GM12878 (cell line): ENCODE measurements at regions not wholly inside any gene's neighbourhood (a gene's known extent, or its start where the extent isn't known, plus 50 kb on each side); places are given as distances from the start of the nearest gene placed in this dataset.

Source experiments
- ATAC-seq: fragments of 200-7000 bp; cut with Tn5 transposase; 3 replicates; pipeline ENCODE4 v1.9.1; 2020; ENCODE audit warnings: mild to moderate bottlenecking, moderate library complexity
- BruUV-seq: library from RNA; stranded (reverse); fragments of 400-500 nt; replicated peaks from 2 replicates; lab custom pipeline; 2021; lab: Mats Ljungman, UMichigan
- CTCF ChIA-PET: fragments of 300-600 bp; sonication (Branson Sonifier 250); formaldehyde crosslinking; extraction: SDS; loops from one replicate; lab custom pipeline; 2021; ENCODE audit warnings: inconsistent platforms; lab: Yijun Ruan, JAX
- POLR2A ChIA-PET: fragments of 350-600 bp; formaldehyde crosslinking; extraction: SDS; loops from one replicate; lab custom pipeline; 2021; ENCODE audit warnings: inconsistent platforms; lab: Charles Lee
- RAD21 ChIA-PET: fragments of 300-600 bp; sonication (Branson Sonifier 250); formaldehyde crosslinking; loops from one replicate; lab custom pipeline; 2023; ENCODE audit warnings: antibody characterized with exemption; ENCODE audit not compliant: unreplicated experiment; lab: Charles Lee
- SMC1A ChIA-PET: fragments of 300-600 bp; sonication (Branson Sonifier 250); formaldehyde crosslinking; loops from one replicate; lab custom pipeline; 2023; ENCODE audit not compliant: unreplicated experiment, uncharacterized antibody; lab: Charles Lee
- DNase-seq: peaks from one replicate; pipeline ENCODE4 v3.0.0-alpha.2; 2011; ENCODE audit warnings: low read depth, low spot score
- FAIRE-seq: peaks from 3 replicates; lab custom pipeline; 2011; peaks lifted over from hg19 to GRCh38; lab: Jason Lieb, UNC
- H2AFZ ChIP-seq: 2 replicates; pipeline ENCODE4 v1.6.0; 2011; ENCODE audit warnings: low read depth, low read length, control low read depth; ENCODE audit not compliant: control insufficient read depth
- H3K27ac ChIP-seq: 2 replicates; pipeline ENCODE4 v1.5.1; 2011; ENCODE audit warnings: control low read depth; ENCODE audit not compliant: control insufficient read depth, insufficient read depth
- H3K27me3 ChIP-seq, 2 experiments: replicated peaks in 1 of 2; 2 replicates each; pipeline versions ENCODE4 v1.6.0 to v1.6.1; 2011; ENCODE audit warnings: low read length in 1 of 2; ENCODE audit not compliant: control insufficient read depth in 2 of 2, insufficient read depth in 2 of 2
- H3K36me3 ChIP-seq, 2 experiments: 2 replicates each; pipeline ENCODE4 v1.5.1; 2011; ENCODE audit warnings: low read length in 1 of 2; ENCODE audit not compliant: control insufficient read depth in 2 of 2, insufficient read depth in 2 of 2
- H3K4me1 ChIP-seq: 2 replicates; pipeline ENCODE4 v1.6.1; 2011; ENCODE audit warnings: mild to moderate bottlenecking, low read length, moderate library complexity, mixed read lengths; ENCODE audit not compliant: control insufficient read depth, insufficient read depth
- H3K4me2 ChIP-seq: 2 replicates; pipeline ENCODE4 v1.6.0; 2011; ENCODE audit warnings: control low read depth; ENCODE audit not compliant: control insufficient read depth, insufficient read depth
- H3K4me3 ChIP-seq: fragments of 200-600 bp; sonication (generic); 2 replicates; pipeline ENCODE4 v1.5.1; 2016
- H3K79me2 ChIP-seq: 2 replicates; pipeline ENCODE4 v1.6.0; 2011; ENCODE audit warnings: low read length; ENCODE audit not compliant: control insufficient read depth, insufficient read depth
- H3K9ac ChIP-seq: 2 replicates; pipeline ENCODE4 v1.8.0; 2011; ENCODE audit warnings: low read length, control low read depth, mixed read lengths; ENCODE audit not compliant: control insufficient read depth, insufficient read depth
- H3K9me3 ChIP-seq: replicated peaks from 3 replicates; pipeline ENCODE4 v1.5.1; 2011; ENCODE audit warnings: mild to moderate bottlenecking, low read length; ENCODE audit not compliant: control insufficient read depth, insufficient read depth
- H4K20me1 ChIP-seq: 2 replicates; pipeline ENCODE4 v1.6.0; 2011; ENCODE audit not compliant: control insufficient read depth, insufficient read depth
- ATF7 ChIP-seq: fragments of 450-650 bp; IDR thresholded peaks from 2 replicates; pipeline ENCODE4 v1.6.1; 2016; ENCODE audit warnings: low read depth, mild to moderate bottlenecking
- CTCF ChIP-seq, 3 experiments: IDR thresholded peaks in 2 of 3; conservative IDR thresholded peaks in 1 of 3; 2 replicates each; pipeline ENCODE4 v1.5.1; 2011; ENCODE audit warnings: low read depth in 3 of 3, low read length in 3 of 3, mild to moderate bottlenecking in 3 of 3, control low read depth in 2 of 3, moderate library complexity in 2 of 3, inconsistent platforms in 1 of 3, mixed read lengths in 1 of 3; ENCODE audit not compliant: control insufficient read depth in 2 of 3, insufficient read depth in 1 of 3; ENCODE audit errors: extremely low read depth in 1 of 3
- EP300 ChIP-seq, 2 experiments: fragments of 150-350 bp in 1 of 2; IDR thresholded peaks; 2 replicates each; pipeline ENCODE4 v1.6.1; 2011 to 2012; ENCODE audit warnings: low read depth in 2 of 2, low read length in 2 of 2, borderline replicate concordance in 1 of 2, improper control_type of control experiment in 1 of 2, inconsistent platforms in 1 of 2; ENCODE audit not compliant: control insufficient read depth in 1 of 2
- JUND ChIP-seq: IDR thresholded peaks from 2 replicates; pipeline ENCODE4 v1.6.1; 2012; ENCODE audit warnings: low read depth, mild to moderate bottlenecking, low read length, improper control_type of control experiment, moderate library complexity
- NR2C2 ChIP-seq: IDR thresholded peaks from 2 replicates; pipeline ENCODE4 v1.6.1; 2011; ENCODE audit warnings: borderline replicate concordance, low read depth; ENCODE audit not compliant: control insufficient read depth, insufficient read length
- POLR2AphosphoS2 ChIP-seq: IDR thresholded peaks from 2 replicates; pipeline ENCODE4 v1.6.1; 2011; ENCODE audit warnings: low read depth, mild to moderate bottlenecking, low read length, improper control_type of control experiment, moderate library complexity
- RFX5 ChIP-seq: IDR thresholded peaks from 2 replicates; pipeline ENCODE4 v1.6.1; 2011; ENCODE audit warnings: low read depth, low read length, improper control_type of control experiment
- RUNX3 ChIP-seq: IDR thresholded peaks from 2 replicates; pipeline ENCODE4 v1.6.1; 2012; ENCODE audit warnings: low read length, inconsistent platforms
- SRF ChIP-seq, 2 experiments: IDR thresholded peaks; 2 replicates each; pipeline ENCODE4 v1.6.1; 2011; ENCODE audit warnings: low read depth in 2 of 2, low read length in 2 of 2, mild to moderate bottlenecking in 1 of 2, moderate library complexity in 1 of 2
- TCF12 ChIP-seq: IDR thresholded peaks from 2 replicates; pipeline ENCODE4 v1.6.1; 2011; ENCODE audit warnings: low read depth, mild to moderate bottlenecking, low read length
- ZBED1 ChIP-seq: IDR thresholded peaks from 2 replicates; pipeline ENCODE4 v1.6.1; 2016; ENCODE audit warnings: borderline replicate concordance
- WGBS: methylation state at CpG from one replicate; pipeline ENCODE4 v1.1.6; 2016; ENCODE audit warnings: low lambda C conversion rate; ENCODE audit not compliant: insufficient replicate concordance, insufficient coverage; ENCODE audit errors: missing lambda C conversion rate; 5-methylcytosine and 5-hydroxymethylcytosine counted together
- in situ Hi-C: fragments of 300-500 bp; cut with MboI; formaldehyde crosslinking; loops from 9 replicates; pipeline ENCODE4 v1.14.3; 2018; ENCODE audit warnings: mixed read lengths
- intact Hi-C: fragments of 100-400 bp; cut with micrococcal nuclease; formaldehyde crosslinking; loops from one replicate; pipeline ENCODE4 v1.14.2; 2022; ENCODE audit not compliant: unreplicated experiment
- TF ChIP-seq, protein P1 (sequence below): fragments of 450-650 bp; IDR thresholded peaks from 2 replicates; pipeline ENCODE4 v1.6.1; 2017; ENCODE audit warnings: low read depth, mild to moderate bottlenecking, moderate library complexity
- TF ChIP-seq, protein P2 (sequence below): IDR thresholded peaks from 2 replicates; pipeline ENCODE4 v1.6.1; 2011; ENCODE audit warnings: low read depth, low read length, improper control_type of control experiment, borderline replicate concordance
- TF ChIP-seq, protein P3 (sequence below): fragments of 450-650 bp; conservative IDR thresholded peaks from 2 replicates; pipeline ENCODE4 v1.6.1; 2017; ENCODE audit warnings: mild to moderate bottlenecking, moderate library complexity

GRCh38 chr18:26648509-26649192 lies 100.3 kb upstream of the KCTD1 start:
- Histone ChIP-seq H3K4me1 (peaks cover 8% of the 10 kb centered on the region), H3K27ac (no peak overlapping the region), H3K9ac (no peak overlapping the region), H3K9me3 (no peaks in the 10 kb centered on the region), H2AFZ (no peak overlapping the region), H3K27me3 (peaks cover 2 to 11% of the 10 kb centered on the region in 2 experiments), H3K4me2 (no peak overlapping the region; the same call in 1 of the 2 replicates), H3K4me3 (no peak overlapping the region), H4K20me1 (no peaks in the 10 kb centered on the region), H3K79me2 (no peaks in the 10 kb centered on the region), H3K36me3 (no peaks in the 10 kb centered on the region)
- RAD21 ChIA-PET = interaction anchor here (0.6 to 2.4 kb wide), 3 partner anchors 99 to 243 kb away, joined by 3 to 12 read pairs (median 3); no protein-coding TSS in a partner anchor
- CTCF ChIA-PET = interaction anchor here (0.8 to 3.1 kb wide), 9 partner anchors 62 to 340 kb away, joined by 3 to 35 read pairs (median 3); no protein-coding TSS in a partner anchor
- no TSS peak for BruUV-seq
- DNase-seq (no peak), FAIRE-seq (no peak), ATAC-seq (peak; percentile 57)
- intact Hi-C loops (loop anchor here (1.0 to 5.0 kb wide), 4 partner anchors 101 to 341 kb away; partner anchors contain the start of gene KCTD1), in situ Hi-C loops (loop anchor here (5.0 kb wide), 2 partner anchors 241 to 341 kb away; no protein-coding TSS in a partner anchor)
- POLR2A ChIA-PET = no interaction called here
- WGBS = 10% methylated on average over 6 of the region's 6 CpGs
- SMC1A ChIA-PET = interaction anchor here (1.1 to 2.5 kb wide), 6 partner anchors 103 to 340 kb away, joined by 3 to 18 read pairs (median 6); no protein-coding TSS in a partner anchor
- TF ChIP-seq JUND (no peak), EP300 (IDR thresholded peaks at IDR 0.05; ENCODE audit: borderline replicate concordance in 1 of 2, control insufficient read depth in 1 of 2, low read depth in 2 of 2, low read length in 2 of 2) (no peak), CTCF (IDR thresholded peaks at IDR 0.05 in 2 of 3, conservative IDR thresholded peaks at IDR 0.05 in 1 of 3; ENCODE audit: control insufficient read depth in 2 of 3, extremely low read depth in 1 of 3, insufficient read depth in 1 of 3, low read depth in 3 of 3, low read length in 3 of 3) (no peak), RFX5 (no peak), TCF12 (no peak), ZBED1 (no peak), NR2C2 (no peak), RUNX3 (peak; percentile 69), ATF7 (no peak), SRF (IDR thresholded peaks at IDR 0.05; ENCODE audit: low read depth in 2 of 2, low read length in 2 of 2) (no peak), POLR2AphosphoS2 (no peak)
- TF ChIP-seq, protein P1, sequence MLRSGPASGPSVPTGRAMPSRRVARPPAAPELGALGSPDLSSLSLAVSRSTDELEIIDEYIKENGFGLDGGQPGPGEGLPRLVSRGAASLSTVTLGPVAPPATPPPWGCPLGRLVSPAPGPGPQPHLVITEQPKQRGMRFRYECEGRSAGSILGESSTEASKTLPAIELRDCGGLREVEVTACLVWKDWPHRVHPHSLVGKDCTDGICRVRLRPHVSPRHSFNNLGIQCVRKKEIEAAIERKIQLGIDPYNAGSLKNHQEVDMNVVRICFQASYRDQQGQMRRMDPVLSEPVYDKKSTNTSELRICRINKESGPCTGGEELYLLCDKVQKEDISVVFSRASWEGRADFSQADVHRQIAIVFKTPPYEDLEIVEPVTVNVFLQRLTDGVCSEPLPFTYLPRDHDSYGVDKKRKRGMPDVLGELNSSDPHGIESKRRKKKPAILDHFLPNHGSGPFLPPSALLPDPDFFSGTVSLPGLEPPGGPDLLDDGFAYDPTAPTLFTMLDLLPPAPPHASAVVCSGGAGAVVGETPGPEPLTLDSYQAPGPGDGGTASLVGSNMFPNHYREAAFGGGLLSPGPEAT = no peak
- TF ChIP-seq, protein P2, sequence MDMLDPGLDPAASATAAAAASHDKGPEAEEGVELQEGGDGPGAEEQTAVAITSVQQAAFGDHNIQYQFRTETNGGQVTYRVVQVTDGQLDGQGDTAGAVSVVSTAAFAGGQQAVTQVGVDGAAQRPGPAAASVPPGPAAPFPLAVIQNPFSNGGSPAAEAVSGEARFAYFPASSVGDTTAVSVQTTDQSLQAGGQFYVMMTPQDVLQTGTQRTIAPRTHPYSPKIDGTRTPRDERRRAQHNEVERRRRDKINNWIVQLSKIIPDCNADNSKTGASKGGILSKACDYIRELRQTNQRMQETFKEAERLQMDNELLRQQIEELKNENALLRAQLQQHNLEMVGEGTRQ = peak; percentile 3; the same call in 1 of the 2 replicates
- TF ChIP-seq, protein P3, sequence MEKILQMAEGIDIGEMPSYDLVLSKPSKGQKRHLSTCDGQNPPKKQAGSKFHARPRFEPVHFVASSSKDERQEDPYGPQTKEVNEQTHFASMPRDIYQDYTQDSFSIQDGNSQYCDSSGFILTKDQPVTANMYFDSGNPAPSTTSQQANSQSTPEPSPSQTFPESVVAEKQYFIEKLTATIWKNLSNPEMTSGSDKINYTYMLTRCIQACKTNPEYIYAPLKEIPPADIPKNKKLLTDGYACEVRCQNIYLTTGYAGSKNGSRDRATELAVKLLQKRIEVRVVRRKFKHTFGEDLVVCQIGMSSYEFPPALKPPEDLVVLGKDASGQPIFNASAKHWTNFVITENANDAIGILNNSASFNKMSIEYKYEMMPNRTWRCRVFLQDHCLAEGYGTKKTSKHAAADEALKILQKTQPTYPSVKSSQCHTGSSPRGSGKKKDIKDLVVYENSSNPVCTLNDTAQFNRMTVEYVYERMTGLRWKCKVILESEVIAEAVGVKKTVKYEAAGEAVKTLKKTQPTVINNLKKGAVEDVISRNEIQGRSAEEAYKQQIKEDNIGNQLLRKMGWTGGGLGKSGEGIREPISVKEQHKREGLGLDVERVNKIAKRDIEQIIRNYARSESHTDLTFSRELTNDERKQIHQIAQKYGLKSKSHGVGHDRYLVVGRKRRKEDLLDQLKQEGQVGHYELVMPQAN = no peak
